HCT116 (cell line): ENCODE measurements at regions not wholly inside any gene's neighbourhood (a gene's known extent, or its start where the extent isn't known, plus 50 kb on each side); places are given as distances from the start of the nearest gene placed in this dataset.

Source experiments
- ATAC-seq: fragments of 200-7000 bp; cut with Tn5 transposase; 2 replicates; pipeline ENCODE4 v1.9.1; 2020; ENCODE audit warnings: mild to moderate bottlenecking, moderate library complexity
- BruUV-seq: library from RNA; stranded (reverse); fragments of 400-500 nt; replicated peaks from 2 replicates; lab custom pipeline; 2021; lab: Mats Ljungman, UMichigan
- CTCF ChIA-PET: fragments of 300-600 bp; sonication (Branson Sonifier 250); formaldehyde crosslinking; loops from one replicate; lab custom pipeline; 2021; ENCODE audit warnings: antibody characterized with exemption; lab: Charles Lee
- POLR2A ChIA-PET: fragments of 300-600, 350-600 bp; sonication (Branson Sonifier 250); formaldehyde crosslinking; loops from one replicate; lab custom pipeline; 2021; ENCODE audit warnings: antibody characterized with exemption; lab: Charles Lee
- RAD21 ChIA-PET, 2 experiments: fragments of 300-600 bp; sonication (Branson Sonifier 250); formaldehyde crosslinking; loops; one replicate each; lab custom pipeline; 2023; ENCODE audit warnings: low total read pairs in 2 of 2; ENCODE audit not compliant: uncharacterized antibody in 2 of 2, unreplicated experiment in 2 of 2, low non-redundant PET in 1 of 2; lab: Charles Lee
- DNase-seq: peaks from one replicate; pipeline ENCODE4 v3.0.0-alpha.2; 2010; ENCODE audit warnings: low read depth, low spot score
- H2AFZ ChIP-seq: fragments of 200-600 bp; shearing (Covaris generic), sonication (generic); 2 replicates; pipeline ENCODE4 v1.6.1; 2017; ENCODE audit warnings: low read depth, mixed run types, mixed read lengths, antibody characterized with exemption, low read length; ENCODE audit not compliant: poor library complexity, severe bottlenecking
- H3K27ac ChIP-seq: 2 replicates; pipeline ENCODE4 v1.5.1; 2012; ENCODE audit warnings: low read depth, low read length
- H3K27me3 ChIP-seq: fragments of 200-600 bp; sonication (generic); 2 replicates; pipeline ENCODE4 v1.6.1; 2016; ENCODE audit warnings: mixed run types, low read length, mixed read lengths; ENCODE audit not compliant: insufficient read depth
- H3K36me3 ChIP-seq, 2 experiments: fragments of 200-500 bp in 1 of 2; fragments of 200-600 bp in 1 of 2; sonication (Bioruptor generic) in 1 of 2; sonication (generic) in 1 of 2; 2 replicates each; pipeline versions ENCODE4 v1.5.1 to v1.6.1; 2014 to 2016; ENCODE audit warnings: low read length in 2 of 2, inconsistent platforms in 1 of 2, mixed read lengths in 1 of 2, mixed run types in 1 of 2; ENCODE audit not compliant: insufficient read depth in 2 of 2, control insufficient read depth in 1 of 2
- H3K4me1 ChIP-seq, 2 experiments: fragments of 200-600 bp in 1 of 2; sonication (generic) in 1 of 2; 2 replicates each; pipeline versions ENCODE4 v1.5.1 to v1.6.1; 2012 to 2017; ENCODE audit warnings: low read length in 2 of 2, inconsistent platforms in 1 of 2, mild to moderate bottlenecking in 1 of 2, mixed read lengths in 1 of 2, mixed run types in 1 of 2, moderate library complexity in 1 of 2; ENCODE audit not compliant: insufficient read depth in 2 of 2, control insufficient read depth in 1 of 2
- H3K4me2 ChIP-seq: fragments of 200-600 bp; sonication (generic); 2 replicates; pipeline ENCODE4 v1.6.1; 2017; ENCODE audit warnings: mixed run types, low read length, mixed read lengths
- H3K4me3 ChIP-seq, 2 experiments: fragments of 200-600 bp in 1 of 2; sonication (generic) in 1 of 2; replicated peaks in 1 of 2; 2 replicates each; pipeline ENCODE4 v1.5.1; 2011 to 2016; ENCODE audit warnings: low read length in 2 of 2, control low read depth in 1 of 2, low read depth in 1 of 2, mild to moderate bottlenecking in 1 of 2, mixed read lengths in 1 of 2, mixed run types in 1 of 2
- H3K79me2 ChIP-seq: fragments of 200-600 bp; sonication (generic); 2 replicates; pipeline ENCODE4 v1.6.1; 2017; ENCODE audit warnings: mild to moderate bottlenecking, mixed run types, low read length, moderate library complexity, mixed read lengths; ENCODE audit not compliant: insufficient read depth
- H3K9ac ChIP-seq: fragments of 200-600 bp; sonication (generic); 2 replicates; pipeline ENCODE4 v1.6.1; 2016; ENCODE audit warnings: low read length, mixed read lengths
- H3K9me2 ChIP-seq: fragments of 200-600 bp; sonication (generic), shearing (Covaris generic); 2 replicates; pipeline ENCODE4 v1.6.1; 2017; ENCODE audit warnings: mixed run types, mild to moderate bottlenecking, moderate library complexity; ENCODE audit not compliant: insufficient read depth
- H3K9me3 ChIP-seq, 2 experiments: fragments of 200-500 bp in 1 of 2; fragments of 200-600 bp in 1 of 2; sonication (Bioruptor generic) in 1 of 2; sonication (generic) in 1 of 2; 2 replicates each; pipeline ENCODE4 v1.6.1; 2014 to 2017; ENCODE audit warnings: low read length in 2 of 2, mixed read lengths in 2 of 2, inconsistent platforms in 1 of 2, low read depth in 1 of 2, mild to moderate bottlenecking in 1 of 2, mixed run types in 1 of 2, moderate library complexity in 1 of 2; ENCODE audit not compliant: control insufficient read depth in 1 of 2, insufficient read depth in 1 of 2
- H4K20me1 ChIP-seq: fragments of 200-600 bp; sonication (generic), shearing (Covaris generic); 2 replicates; pipeline ENCODE4 v1.6.1; 2017; ENCODE audit warnings: mixed run types, mild to moderate bottlenecking, moderate library complexity; ENCODE audit not compliant: insufficient read depth
- CBX3 ChIP-seq: IDR thresholded peaks from 2 replicates; pipeline ENCODE4 v1.6.1; 2012; ENCODE audit warnings: low read depth
- CEBPB ChIP-seq: IDR thresholded peaks from 2 replicates; pipeline ENCODE4 v1.6.1; 2012; ENCODE audit warnings: low read depth
- EGR1 ChIP-seq: IDR thresholded peaks from 2 replicates; pipeline ENCODE4 v1.6.1; 2012; ENCODE audit warnings: low read depth
- EZH2phosphoT487 ChIP-seq: fragments of 200-600 bp; IDR thresholded peaks from 2 replicates; pipeline ENCODE4 v1.6.1; 2018; ENCODE audit warnings: antibody characterized with exemption, borderline replicate concordance
- JUND ChIP-seq: IDR thresholded peaks from 2 replicates; pipeline ENCODE4 v1.6.1; 2012
- MAX ChIP-seq: IDR thresholded peaks from 2 replicates; pipeline ENCODE4 v1.6.1; 2012
- REST ChIP-seq: IDR thresholded peaks from 2 replicates; pipeline ENCODE4 v1.6.1; 2012; ENCODE audit warnings: low read depth
- ZBTB33 ChIP-seq: IDR thresholded peaks from 2 replicates; pipeline ENCODE4 v1.6.1; 2011; ENCODE audit warnings: mild to moderate bottlenecking, low read length, moderate library complexity; ENCODE audit not compliant: insufficient replicate concordance; ENCODE audit errors: extremely low read depth
- ZNF274 ChIP-seq: fragments of 200-500 bp; sonication (Bioruptor generic); IDR thresholded peaks from 2 replicates; pipeline ENCODE4 v1.6.1; 2014; ENCODE audit warnings: mild to moderate bottlenecking, low read depth, low read length, inconsistent platforms
- intact Hi-C: fragments of 100-400 bp; cut with micrococcal nuclease; formaldehyde crosslinking; loops from 2 replicates; pipeline ENCODE4 v1.10.0; 2022

DNA sequence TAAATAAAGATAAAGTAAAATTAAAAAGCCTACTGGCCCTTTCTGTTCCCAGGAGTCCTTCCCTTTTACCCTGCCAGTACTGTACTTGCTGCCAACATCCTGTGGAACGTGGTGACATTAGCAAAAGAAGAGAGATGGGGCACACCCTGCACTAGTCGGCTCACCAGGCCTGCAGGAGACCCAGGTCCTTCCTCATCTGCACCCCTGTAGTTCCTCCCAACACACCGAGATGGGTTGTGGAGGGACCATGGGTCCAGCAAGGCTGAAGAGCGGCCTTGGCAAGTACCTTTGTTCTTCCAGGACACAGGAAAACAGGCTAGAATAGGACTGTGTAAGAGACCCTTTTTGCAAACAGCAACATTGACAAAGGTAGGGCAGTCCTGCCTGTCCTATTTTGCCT lies 98.7 kb upstream of the TMPRSS2 start (continued):
- TF ChIP-seq REST: no peak

- Histone ChIP-seq H3K4me1 (no peaks in the 10 kb centered on the region), H3K9me2 (no peaks in the 10 kb centered on the region), H2AFZ (no peak overlapping the region), H3K9ac (no peak overlapping the region), H3K9me3 (no peaks in the 10 kb centered on the region), H3K36me3 (no peaks in the 10 kb centered on the region), H3K27me3 (no peaks in the 10 kb centered on the region), H4K20me1 (no peaks in the 10 kb centered on the region), H3K4me3 (no peak overlapping the region), H3K4me2 (no peak overlapping the region), H3K79me2 (no peaks in the 10 kb centered on the region), H3K27ac (no peak overlapping the region)
- BruUV-seq: no TSS peak
- TF ChIP-seq ZNF274 (no peak), EZH2phosphoT487 (no peak), CBX3 (no peak), JUND (no peak), MAX (no peak), CEBPB (no peak), EGR1 (no peak), REST (no peak), ZBTB33 (no peak)
- CTCF ChIA-PET: no interaction called here
- no peak for DNase-seq
- POLR2A ChIA-PET: no interaction called here
- RAD21 ChIA-PET: no interaction called here
- intact Hi-C loops: no loop called here
- ATAC-seq: no peak
These were observed 98.0 kb upstream of the TMPRSS2 start for GRCh38 chr21:41605934-41606285.
